ENCODE measurements at regions not wholly inside any gene's neighbourhood (a gene's known extent, or its start where the extent isn't known, plus 50 kb on each side); places are given as distances from the start of the nearest gene placed in this dataset.

GRCh38 chr16:6545329-6545728, 787.3 kb upstream of the RBFOX1 start:
- no peaks in the 10 kb centered on the region for H3K9me3 ChIP-seq (ENCODE audit: insufficient read depth, low read length)
- no peak for DNase-seq (ENCODE audit: low read depth, low spot score)

GRCh38 chr16:6541267-6541666, 791.4 kb upstream of the RBFOX1 start:
- TF ChIP-seq ZNF274 (IDR thresholded peaks at IDR 0.05; ENCODE audit: low read depth, low read length) (no peak), YY1 (IDR thresholded peaks at IDR 0.05; ENCODE audit: insufficient read depth, insufficient read length) (no peak), SUZ12 (IDR thresholded peaks at IDR 0.05; ENCODE audit: extremely low read depth, insufficient read depth, insufficient read length) (no peak)
- H3K9ac ChIP-seq (ENCODE audit: insufficient read length, low read depth): no peak overlapping the region

More at GRCh38 chr16:6545329-6545728, 787.3 kb upstream of the RBFOX1 start:
- no peaks in the 10 kb centered on the region for H3K36me3 ChIP-seq (ENCODE audit: insufficient read depth, insufficient read length, low read length)
- no peaks in the 10 kb centered on the region for H3K4me1 ChIP-seq (ENCODE audit: insufficient read depth, insufficient read length)
- no peaks in the 10 kb centered on the region for H3K27me3 ChIP-seq (ENCODE audit: insufficient read depth, insufficient read length)
- H3K9ac ChIP-seq (ENCODE audit: insufficient read length, low read depth): no peak overlapping the region
- H3K4me3 ChIP-seq (ENCODE audit: insufficient read length, low read depth): no peak overlapping the region
- TF ChIP-seq ZNF274 (IDR thresholded peaks at IDR 0.05; ENCODE audit: low read depth, low read length): no peak
- TF ChIP-seq YY1 (IDR thresholded peaks at IDR 0.05; ENCODE audit: insufficient read depth, insufficient read length): no peak
- no peak for TF ChIP-seq SUZ12 (IDR thresholded peaks at IDR 0.05; ENCODE audit: extremely low read depth, insufficient read depth, insufficient read length)

GRCh38 chr16:6536411-6536810, 796.2 kb upstream of the RBFOX1 start:
- Histone ChIP-seq H3K4me1 (ENCODE audit: insufficient read depth, insufficient read length) (no peaks in the 10 kb centered on the region), H3K9me3 (ENCODE audit: insufficient read depth, low read length) (no peaks in the 10 kb centered on the region), H3K9ac (ENCODE audit: insufficient read length, low read depth) (no peak overlapping the region), H3K36me3 (ENCODE audit: insufficient read depth, insufficient read length, low read length) (no peaks in the 10 kb centered on the region), H3K4me3 (ENCODE audit: insufficient read length, low read depth) (no peak overlapping the region), H3K27me3 (ENCODE audit: insufficient read depth, insufficient read length) (no peaks in the 10 kb centered on the region)
- TF ChIP-seq YY1 (IDR thresholded peaks at IDR 0.05; ENCODE audit: insufficient read depth, insufficient read length) (no peak), SUZ12 (IDR thresholded peaks at IDR 0.05; ENCODE audit: extremely low read depth, insufficient read depth, insufficient read length) (no peak), ZNF274 (IDR thresholded peaks at IDR 0.05; ENCODE audit: low read depth, low read length) (no peak)
- no peak for DNase-seq (ENCODE audit: low read depth, low spot score)

More at GRCh38 chr16:6541267-6541666, 791.4 kb upstream of the RBFOX1 start:
- H3K27me3 ChIP-seq (ENCODE audit: insufficient read depth, insufficient read length): no peaks in the 10 kb centered on the region
- DNase-seq (ENCODE audit: low read depth, low spot score): no peak
- no peaks in the 10 kb centered on the region for H3K9me3 ChIP-seq (ENCODE audit: insufficient read depth, low read length)
- no peak overlapping the region for H3K4me3 ChIP-seq (ENCODE audit: insufficient read length, low read depth)
- H3K36me3 ChIP-seq (ENCODE audit: insufficient read depth, insufficient read length, low read length): no peaks in the 10 kb centered on the region
- H3K4me1 ChIP-seq (ENCODE audit: insufficient read depth, insufficient read length): no peaks in the 10 kb centered on the region

GRCh38 chr16:6531067-6531466, 801.6 kb upstream of the RBFOX1 start:
- Histone ChIP-seq H3K27me3 (ENCODE audit: insufficient read depth, insufficient read length) (no peaks in the 10 kb centered on the region), H3K9ac (ENCODE audit: insufficient read length, low read depth) (no peak overlapping the region), H3K9me3 (ENCODE audit: insufficient read depth, low read length) (no peaks in the 10 kb centered on the region), H3K4me1 (ENCODE audit: insufficient read depth, insufficient read length) (no peaks in the 10 kb centered on the region), H3K36me3 (ENCODE audit: insufficient read depth, insufficient read length, low read length) (no peaks in the 10 kb centered on the region), H3K4me3 (ENCODE audit: insufficient read length, low read depth) (no peak overlapping the region)
- DNase-seq (ENCODE audit: low read depth, low spot score): no peak
- TF ChIP-seq ZNF274 (IDR thresholded peaks at IDR 0.05; ENCODE audit: low read depth, low read length) (no peak), YY1 (IDR thresholded peaks at IDR 0.05; ENCODE audit: insufficient read depth, insufficient read length) (no peak), SUZ12 (IDR thresholded peaks at IDR 0.05; ENCODE audit: extremely low read depth, insufficient read depth, insufficient read length) (no peak)

- DNase-seq (ENCODE audit: low read depth, low spot score): no peak
- TF ChIP-seq SUZ12 (IDR thresholded peaks at IDR 0.05; ENCODE audit: extremely low read depth, insufficient read depth, insufficient read length) (no peak), YY1 (IDR thresholded peaks at IDR 0.05; ENCODE audit: insufficient read depth, insufficient read length) (no peak), ZNF274 (IDR thresholded peaks at IDR 0.05; ENCODE audit: low read depth, low read length) (no peak)
- Histone ChIP-seq H3K4me3 (ENCODE audit: insufficient read length, low read depth) (no peak overlapping the region), H3K9me3 (ENCODE audit: insufficient read depth, low read length) (no peaks in the 10 kb centered on the region), H3K9ac (ENCODE audit: insufficient read length, low read depth) (no peak overlapping the region), H3K36me3 (ENCODE audit: insufficient read depth, insufficient read length, low read length) (no peaks in the 10 kb centered on the region), H3K4me1 (ENCODE audit: insufficient read depth, insufficient read length) (no peaks in the 10 kb centered on the region), H3K27me3 (ENCODE audit: insufficient read depth, insufficient read length) (no peaks in the 10 kb centered on the region)
These were observed 804.4 kb upstream of the RBFOX1 start for GRCh38 chr16:6528217-6528616.

- H3K4me1 ChIP-seq (ENCODE audit: insufficient read depth, insufficient read length): no peaks in the 10 kb centered on the region
- TF ChIP-seq YY1 (IDR thresholded peaks at IDR 0.05; ENCODE audit: insufficient read depth, insufficient read length) (no peak), SUZ12 (IDR thresholded peaks at IDR 0.05; ENCODE audit: extremely low read depth, insufficient read depth, insufficient read length) (no peak), ZNF274 (IDR thresholded peaks at IDR 0.05; ENCODE audit: low read depth, low read length) (no peak)
- no peak overlapping the region for H3K4me3 ChIP-seq (ENCODE audit: insufficient read length, low read depth)
- H3K27me3 ChIP-seq (ENCODE audit: insufficient read depth, insufficient read length): no peaks in the 10 kb centered on the region
- H3K9me3 ChIP-seq (ENCODE audit: insufficient read depth, low read length): no peaks in the 10 kb centered on the region
- no peak for DNase-seq (ENCODE audit: low read depth, low spot score)
- no peak overlapping the region for H3K9ac ChIP-seq (ENCODE audit: insufficient read length, low read depth)
- no peaks in the 10 kb centered on the region for H3K36me3 ChIP-seq (ENCODE audit: insufficient read depth, insufficient read length, low read length)
These were observed 805.0 kb upstream of the RBFOX1 start for GRCh38 chr16:6527646-6528045.

GRCh38 chr16:6524501-6524900, 808.1 kb upstream of the RBFOX1 start:
- no peaks in the 10 kb centered on the region for H3K4me1 ChIP-seq (ENCODE audit: insufficient read depth, insufficient read length)
- no peak overlapping the region for H3K9ac ChIP-seq (ENCODE audit: insufficient read length, low read depth)
- no peak for DNase-seq (ENCODE audit: low read depth, low spot score)
- H3K27me3 ChIP-seq (ENCODE audit: insufficient read depth, insufficient read length): no peaks in the 10 kb centered on the region
- H3K4me3 ChIP-seq (ENCODE audit: insufficient read length, low read depth): no peak overlapping the region
- H3K36me3 ChIP-seq (ENCODE audit: insufficient read depth, insufficient read length, low read length): no peaks in the 10 kb centered on the region
- TF ChIP-seq YY1 (IDR thresholded peaks at IDR 0.05; ENCODE audit: insufficient read depth, insufficient read length): no peak
- TF ChIP-seq ZNF274 (IDR thresholded peaks at IDR 0.05; ENCODE audit: low read depth, low read length): no peak
- TF ChIP-seq SUZ12 (IDR thresholded peaks at IDR 0.05; ENCODE audit: extremely low read depth, insufficient read depth, insufficient read length): no peak
- no peaks in the 10 kb centered on the region for H3K9me3 ChIP-seq (ENCODE audit: insufficient read depth, low read length)
